ENCODE measurements at regions not wholly inside any gene's neighbourhood (a gene's known extent, or its start where the extent isn't known, plus 50 kb on each side); places are given as distances from the start of the nearest gene placed in this dataset.
"Not testable (repeated sequence)": the region's sequence is repeated elsewhere in the genome, so short reads cannot be mapped to it uniquely, and the experiment has no call there.

DNA sequence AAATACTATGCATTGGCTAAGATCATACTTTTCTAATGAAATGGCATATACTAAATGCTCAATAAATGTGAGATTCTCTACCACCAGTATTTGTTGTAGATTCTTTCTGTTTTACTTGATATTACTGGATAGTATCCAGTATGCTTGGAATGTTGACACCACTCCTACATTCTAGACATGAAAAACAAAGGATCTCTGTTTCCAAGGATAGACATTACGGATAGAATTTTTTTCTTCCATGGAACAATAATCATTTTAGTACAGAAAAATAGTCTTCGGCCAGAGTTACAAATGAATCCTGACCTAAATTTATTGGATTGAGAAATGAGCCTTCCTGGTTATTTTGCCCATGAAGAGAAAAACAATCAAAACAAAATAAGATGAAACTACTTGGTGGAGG, 258.2 kb upstream of the NT5E start:
- DNase-seq, result no peak

DNA sequence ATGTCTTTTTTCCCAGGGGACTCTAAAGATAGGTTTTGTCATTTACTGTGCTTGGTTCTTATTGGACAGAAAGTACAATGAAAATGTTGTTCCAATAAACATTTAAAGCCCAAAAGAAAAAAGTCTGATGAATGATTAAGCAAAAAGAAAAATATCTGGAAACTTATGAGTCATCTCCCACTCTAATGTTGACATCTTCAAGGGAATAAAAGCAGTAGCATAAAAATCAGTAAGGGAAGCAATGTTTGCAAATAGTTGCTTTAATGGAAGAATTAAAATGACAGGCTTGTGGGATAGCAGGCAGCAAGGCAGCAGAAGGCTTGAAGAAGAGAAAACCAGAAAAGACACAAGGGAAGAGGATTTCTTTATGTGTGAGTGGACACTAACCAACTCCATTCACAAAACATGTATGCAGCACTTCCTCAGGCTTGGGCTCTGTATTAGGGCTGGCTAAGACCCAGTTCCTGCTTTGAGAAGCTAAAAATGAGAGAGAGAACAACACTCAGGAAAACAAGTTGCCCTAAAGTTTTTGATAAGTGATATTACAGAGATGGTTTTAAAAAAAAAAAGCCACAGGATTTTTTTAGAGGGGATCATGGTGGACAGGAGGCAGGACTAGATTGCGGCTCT, 263.2 kb upstream of the NT5E start:
- no peak for DNase-seq

DNA sequence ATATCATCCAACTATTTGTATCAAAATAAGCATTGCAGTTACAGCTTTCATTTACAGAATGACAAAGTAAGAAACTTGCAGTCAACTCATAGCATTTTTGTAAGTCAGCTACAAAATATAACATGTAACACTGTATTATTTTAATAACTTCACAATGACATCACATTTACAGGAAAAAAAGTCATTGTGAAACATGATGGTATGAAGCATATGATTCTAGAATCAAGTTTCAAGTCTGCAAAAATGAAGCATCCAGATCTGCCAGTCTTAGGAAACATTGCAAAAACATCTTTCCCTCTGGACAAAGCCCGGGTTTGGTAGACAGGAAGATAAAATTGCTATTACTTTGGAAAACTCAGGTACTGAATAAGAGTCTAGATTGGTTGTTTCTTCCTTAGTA, 263.9 kb upstream of the NT5E start:
- DNase-seq, result no peak

DNA sequence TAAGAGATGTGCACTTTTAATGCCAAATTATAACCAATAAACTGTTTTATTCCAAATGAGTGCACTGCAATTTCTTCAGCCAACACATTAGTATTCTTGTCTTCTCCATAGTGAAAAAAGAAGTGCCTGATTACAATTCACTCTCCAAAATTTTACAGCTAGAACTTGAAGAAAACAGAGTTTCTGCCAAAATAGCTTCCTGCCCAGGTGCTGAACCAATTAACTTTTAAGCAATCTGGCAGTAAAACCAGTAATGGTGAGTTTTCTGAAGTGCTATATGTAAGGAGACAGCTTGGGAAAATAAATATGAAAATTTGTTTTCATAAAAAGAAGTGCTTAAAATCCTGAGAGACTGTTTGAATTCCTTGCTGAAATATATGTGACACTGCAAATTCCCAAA, 266.0 kb upstream of the NT5E start:
- DNase-seq, result no peak

DNA sequence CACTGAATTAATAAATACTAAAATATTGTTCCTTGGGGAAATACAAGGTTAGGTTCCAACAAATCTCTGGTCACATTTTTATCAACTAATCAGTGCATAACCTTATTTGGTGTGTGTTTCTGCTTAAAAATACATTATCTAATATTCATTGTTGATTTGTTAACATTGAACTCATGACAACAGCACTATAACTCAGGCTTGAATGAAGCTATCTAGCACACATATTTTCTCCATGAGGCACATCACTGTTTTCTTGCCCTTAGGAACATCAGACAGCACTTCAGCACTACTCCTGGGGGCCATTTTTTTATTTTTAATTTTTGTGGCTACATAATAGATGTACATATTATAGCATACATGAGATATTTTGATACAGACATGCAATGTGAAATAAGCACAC, 277.2 kb upstream of the NT5E start:
- DNase-seq, result no peak

DNA sequence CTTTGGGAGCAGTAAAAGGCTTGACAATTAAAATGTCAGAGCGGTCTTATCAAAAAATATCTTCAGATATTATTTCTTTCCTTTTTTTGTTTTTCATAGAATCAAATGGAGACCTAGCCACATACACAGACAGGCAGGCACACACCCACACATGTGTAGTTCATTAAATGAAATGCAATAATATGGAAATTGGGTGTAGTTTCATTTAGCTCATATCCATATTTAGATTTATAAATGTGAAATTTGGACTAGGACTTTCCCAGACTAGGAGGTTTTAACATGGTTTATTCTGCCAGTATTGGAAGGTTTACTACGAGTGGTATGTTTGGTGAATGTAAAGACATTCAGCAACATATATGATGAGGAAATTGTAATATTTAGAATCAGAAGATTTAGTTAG, 277.7 kb upstream of the NT5E start:
- DNase-seq, result no peak

DNA sequence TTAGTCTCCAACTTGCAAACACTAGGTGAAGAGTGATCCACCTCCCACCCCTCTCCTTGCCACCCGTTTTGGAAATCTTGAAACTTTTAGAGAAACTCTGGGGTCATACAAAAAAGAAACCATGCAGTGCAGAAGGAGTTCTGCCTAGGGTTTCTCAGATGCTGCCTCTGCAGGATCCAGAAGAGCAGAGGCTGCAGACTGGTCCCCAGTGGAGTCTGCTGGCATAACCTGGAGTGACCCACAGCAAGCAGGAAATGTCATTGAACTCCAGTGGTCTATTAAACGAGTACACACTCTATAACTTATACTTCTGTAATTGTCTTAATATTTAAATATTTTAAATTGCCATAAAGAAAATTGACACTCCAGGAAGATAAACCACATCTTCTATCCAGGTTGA, 280.7 kb upstream of the NT5E start:
- no peak for DNase-seq

DNA sequence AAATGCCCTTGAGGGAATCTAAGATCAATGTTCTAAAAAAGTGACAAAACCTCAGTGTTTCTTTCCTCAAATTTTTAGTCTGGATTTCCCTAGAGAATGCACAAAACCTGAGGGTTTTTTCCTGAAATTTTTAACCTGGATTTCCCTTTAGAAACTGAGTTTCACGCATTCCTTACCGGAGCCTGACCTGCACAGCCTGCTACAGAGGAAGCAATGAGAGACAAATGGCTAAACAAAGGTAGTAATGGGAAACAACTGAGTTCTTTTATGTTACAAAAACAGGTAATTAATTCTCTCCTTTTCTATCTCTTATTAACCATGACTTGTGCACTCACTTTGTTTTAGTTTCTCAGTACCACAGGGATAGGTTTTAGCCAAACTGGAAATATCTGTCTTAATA, 281.7 kb upstream of the NT5E start:
- DNase-seq, result no peak

DNA sequence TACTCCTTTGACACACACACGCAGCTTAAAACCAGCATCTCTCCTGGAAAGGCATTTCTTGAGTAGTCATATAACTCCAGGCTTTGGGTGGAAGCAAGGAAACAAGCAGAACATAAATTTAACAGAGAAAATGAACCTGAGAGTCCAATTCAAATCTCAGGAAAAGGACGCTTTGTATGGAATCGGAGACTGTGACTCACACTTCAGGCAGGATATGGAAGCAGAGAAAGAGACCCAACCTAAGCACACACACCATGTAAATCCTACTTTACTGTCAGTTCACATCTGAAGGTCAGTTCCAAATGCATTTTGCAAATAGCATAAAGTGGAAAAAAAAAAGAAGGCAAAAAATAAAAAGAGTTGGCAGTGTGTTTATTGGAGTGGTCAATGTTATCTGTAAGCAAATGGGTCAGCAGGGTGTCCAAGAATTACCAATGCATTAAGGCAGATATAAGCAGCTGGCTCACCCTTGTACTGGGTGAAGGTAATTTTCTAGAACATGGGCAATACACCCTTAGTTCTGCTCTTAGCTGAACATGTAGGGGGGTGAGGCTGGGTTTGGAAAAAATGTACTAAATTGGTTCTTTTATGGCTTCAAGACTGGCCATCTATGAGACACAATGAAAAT, 283.7 kb upstream of the NT5E start:
- DNase-seq, result no peak

DNA sequence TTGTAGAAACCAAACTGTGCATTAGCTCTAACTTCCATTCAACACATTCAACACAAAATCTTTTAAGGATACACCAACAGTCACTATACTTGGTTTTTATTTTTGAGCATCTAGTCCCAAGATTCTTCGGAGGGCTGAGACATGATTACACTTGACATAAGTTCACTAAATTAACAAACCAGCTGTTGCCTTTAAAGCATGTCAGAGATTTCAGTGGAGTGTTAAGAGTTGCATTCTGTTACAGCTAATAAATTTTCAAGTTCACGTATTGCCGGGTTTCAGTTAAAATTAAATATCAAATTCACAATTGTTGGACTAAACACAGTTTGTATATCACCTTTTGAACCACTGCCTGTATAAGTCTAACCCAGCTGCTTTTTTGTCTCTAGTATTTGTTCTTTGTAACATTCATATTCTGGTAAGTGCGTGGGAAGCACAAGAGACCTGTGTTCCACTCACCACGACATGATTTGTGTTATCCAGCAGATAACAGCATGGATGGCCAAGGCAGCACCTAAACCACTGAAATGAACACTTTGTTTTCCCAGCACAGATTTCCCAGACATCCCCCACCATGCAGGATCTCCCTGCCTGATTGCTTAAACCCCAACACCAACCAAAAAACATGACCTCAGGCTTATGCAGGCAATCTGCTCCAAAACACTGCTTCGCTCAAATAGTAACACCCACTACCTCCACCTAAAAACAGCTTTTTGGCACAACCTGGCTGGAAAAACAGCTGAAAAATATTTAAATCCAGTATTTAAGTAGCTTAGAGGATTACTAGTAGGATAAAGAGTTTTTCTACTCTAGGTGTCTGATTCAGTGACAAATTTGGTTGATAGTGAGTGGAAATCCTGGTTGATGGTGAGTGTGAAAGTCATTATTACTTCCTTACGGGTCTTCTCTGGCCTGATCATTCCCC, 286.5 kb upstream of the NT5E start:
- no peak for DNase-seq

DNA sequence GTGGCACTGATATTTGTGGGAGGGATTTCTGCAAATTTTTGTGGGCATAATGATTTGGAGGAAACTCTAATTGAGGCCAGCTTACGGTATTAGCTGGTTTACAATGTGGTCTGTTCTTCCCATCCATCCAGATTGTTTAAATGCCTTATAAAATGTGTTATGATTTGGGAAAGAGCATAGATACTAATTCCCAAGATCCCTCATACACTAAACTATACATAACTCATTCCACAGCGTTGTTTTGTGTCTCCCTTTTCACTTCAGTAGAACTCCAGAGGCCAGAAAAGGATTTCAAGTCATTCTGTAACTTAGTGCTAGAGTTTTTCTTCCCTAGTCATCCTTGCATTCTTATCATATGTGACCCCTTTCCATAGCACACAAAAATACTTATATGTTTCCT, 292.6 kb upstream of the NT5E start:
- no peak for DNase-seq

DNA sequence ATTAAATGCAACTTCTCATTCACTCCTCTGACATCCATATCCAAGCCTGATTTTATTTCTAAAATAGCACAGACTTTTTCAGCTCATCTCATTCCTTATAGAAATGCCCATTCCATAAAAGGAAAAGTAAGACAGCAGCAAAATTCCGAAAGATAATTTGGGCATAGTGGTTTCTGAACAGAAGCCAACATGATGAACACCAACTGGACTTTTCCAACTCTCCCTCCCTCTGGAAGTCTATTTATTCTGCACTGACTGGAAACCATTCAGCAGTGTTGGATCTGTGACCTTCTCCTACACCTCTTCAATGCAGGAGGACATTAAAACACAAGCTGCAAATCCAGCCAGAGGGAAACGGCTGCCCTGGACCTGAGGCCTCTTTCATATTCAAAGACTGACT, 306.2 kb upstream of the NT5E start:
- DNase-seq, result no peak

DNA sequence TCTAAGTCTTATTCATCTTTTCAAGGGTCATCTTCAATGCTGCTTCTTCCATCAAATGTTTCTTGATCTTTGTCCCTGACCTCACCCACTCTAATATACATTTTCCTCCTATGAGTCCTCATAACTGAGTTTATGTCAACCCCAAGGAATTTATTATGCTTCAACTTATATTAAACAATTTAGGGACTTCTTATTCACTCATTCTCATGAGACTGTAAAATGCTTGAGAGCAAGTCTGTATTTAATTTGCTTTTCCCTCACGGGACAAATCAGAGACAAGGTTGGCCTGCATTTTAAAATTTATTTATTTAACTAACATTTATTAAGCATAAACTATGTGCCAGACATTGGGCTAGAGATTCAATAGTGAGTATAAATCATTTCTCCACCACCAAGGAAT, 312.0 kb upstream of the NT5E start:
- no peak for DNase-seq

DNA sequence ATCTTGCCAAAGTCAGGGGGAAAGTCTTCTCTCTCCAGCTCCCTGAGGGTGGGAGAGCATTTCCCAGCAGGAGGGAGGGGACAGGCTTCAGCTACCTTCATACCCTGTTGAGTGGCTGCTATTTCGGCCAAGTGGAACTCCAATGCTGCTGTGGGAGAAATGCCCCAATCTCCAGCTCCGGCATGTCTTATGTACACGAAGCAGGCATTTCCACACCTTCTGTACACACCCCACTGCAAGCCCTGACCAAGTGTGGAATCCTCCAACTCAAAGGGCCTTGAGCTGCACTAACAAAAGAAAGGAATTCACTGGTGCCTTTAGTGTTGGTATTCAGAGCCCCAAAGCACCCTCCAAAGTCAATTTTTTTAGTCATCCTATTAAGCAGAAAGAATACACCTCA, 313.6 kb upstream of the NT5E start:
- no peak for DNase-seq

DNA sequence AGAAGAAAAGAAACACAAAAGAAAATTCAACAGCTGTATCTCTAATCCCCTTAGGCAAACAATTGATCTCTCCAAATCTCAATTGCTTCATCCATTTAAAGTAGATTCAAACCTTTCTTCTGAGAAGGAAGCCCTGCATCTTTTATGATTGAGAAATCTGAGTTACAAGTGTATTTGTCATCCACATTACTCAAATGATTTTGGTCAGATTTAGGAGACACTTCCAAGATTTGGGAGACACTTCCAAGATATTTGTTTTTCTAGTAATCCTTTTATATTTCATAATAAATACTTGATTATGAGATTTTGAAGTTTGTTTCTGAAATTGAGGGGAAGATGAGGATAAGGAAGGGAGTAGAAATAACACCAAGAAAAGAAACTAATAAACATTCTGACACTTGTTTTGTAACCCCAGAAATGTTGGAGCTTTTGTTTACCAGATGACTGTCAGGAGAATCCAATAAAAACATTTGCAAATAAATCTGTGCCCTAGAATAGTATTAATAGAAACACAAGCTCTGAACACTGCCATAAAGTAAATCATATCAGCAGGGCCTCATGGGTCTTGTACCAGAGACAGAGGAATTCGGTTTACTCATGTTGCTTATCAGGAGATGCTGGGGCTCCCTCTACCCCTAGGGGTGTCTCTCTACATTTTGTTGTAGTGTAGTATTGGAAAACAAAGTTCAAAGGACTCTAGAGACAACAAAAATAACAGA, 314.3 kb upstream of the NT5E start:
- DNase-seq, result no peak

DNA sequence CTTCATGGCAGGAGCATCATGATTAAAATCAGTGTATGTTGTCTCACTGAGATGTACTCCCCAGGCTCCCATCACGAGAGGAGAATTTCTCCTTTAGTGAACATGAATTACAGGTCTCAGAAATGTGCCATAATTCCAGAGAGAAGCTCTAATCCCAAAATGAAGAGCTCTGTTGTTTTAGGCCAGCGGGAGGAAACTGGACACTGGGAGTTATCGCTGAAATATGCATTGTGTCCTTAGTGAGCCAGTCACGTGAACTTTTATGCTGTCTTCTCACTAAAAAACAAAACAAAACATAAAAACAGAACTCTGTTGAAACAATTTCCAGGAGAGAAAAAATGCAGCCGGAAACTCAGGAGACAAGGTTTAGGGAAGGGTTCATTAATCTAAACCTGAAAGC, 315.7 kb upstream of the NT5E start:
- no peak for DNase-seq

DNA sequence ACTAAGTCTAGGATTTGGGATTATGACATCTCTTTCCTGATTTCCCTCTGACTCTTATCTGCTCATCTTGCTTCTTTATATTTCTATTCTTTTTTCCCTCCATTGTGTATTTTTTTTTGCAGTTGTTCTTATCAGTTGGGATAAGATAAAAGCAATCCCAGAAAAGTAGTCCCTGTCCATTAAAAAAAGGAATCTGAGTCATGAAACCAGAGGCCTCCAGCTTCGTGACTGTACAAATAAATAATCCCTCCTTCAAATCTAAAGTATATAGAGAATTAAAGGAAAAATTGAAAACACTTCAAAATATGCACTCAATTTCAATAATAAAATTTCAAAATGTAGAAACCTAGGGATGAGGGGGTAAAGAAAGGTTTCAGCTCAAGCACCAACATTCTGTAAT, 317.8 kb upstream of the NT5E start:
- no peak for DNase-seq

DNA sequence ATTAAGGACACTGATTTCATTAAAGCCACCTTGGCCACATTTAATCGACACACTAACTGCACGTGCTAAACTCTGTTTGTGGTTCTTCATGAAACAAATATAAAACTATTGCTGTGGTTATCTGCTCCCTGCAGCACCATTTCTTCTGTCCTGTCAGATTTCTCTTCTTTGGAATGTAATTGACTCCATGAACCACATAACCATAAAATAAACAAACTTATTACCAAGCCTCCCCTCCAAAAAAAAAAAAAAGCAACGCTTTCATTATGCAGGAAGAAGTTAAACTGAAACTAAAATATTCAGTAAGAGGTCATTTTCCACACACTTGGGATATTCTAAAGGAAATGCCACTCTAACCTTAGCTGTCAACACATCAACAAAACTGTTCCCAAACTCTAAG, 319.1 kb upstream of the NT5E start:
- DNase-seq, result no peak

DNA sequence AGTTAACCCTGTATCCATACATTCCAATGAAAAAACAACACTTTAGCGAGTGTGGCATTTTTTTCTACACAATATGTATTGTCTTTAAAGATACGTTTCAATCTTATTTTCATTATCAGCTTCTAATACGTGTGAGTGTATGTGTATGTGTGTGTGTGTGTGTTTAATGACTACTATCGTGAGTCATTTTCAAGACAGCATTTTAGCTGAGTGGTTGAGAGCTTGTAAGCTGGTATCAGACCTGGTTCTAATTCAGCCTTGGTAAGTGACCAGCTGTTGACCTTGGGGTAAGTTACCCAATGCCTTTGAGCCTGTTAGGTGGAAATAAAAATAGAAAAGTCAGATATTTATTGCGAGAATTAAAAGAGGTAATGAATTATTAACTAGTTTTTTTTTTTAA, 320.0 kb upstream of the NT5E start:
- no peak for DNase-seq

DNA sequence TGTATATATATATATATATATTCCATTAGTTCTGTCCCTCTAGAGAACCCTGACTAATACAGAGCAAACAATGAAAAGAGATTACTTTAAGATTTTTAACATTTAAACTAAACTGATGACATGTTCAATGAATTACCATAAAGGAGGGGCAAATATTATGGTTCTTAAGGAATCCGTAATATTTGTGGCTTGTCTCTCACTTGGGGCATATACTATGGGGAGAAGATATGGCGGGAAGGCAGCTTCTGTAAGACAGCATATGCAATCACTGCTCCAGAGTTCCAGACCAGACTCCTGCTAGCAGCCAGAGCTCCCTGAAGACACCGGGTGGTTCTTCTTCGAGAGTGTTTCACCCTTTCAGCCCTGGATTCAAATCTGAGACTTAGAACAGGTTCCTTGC, 321.1 kb upstream of the NT5E start:
- no peak for DNase-seq

DNA sequence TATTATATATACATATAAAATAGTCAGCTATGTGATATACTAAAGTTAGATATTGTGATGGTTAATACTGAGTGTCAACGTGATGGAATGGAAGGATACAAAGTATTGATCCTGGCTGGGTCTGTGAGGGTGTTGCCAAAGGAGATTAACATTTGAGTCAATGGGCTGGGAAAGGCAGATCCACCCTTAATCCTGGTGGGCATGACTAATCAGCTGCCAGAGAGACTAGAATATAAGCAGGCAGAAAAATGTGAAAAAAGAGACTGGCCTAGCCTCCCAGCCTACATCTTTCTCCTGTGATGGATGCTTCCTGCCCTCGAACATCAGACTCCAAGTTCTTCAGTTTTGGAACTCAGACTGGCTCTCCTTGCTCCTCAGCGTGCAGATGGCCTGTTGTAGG, 321.6 kb upstream of the NT5E start:
- DNase-seq, result not testable (repeated sequence)

DNA sequence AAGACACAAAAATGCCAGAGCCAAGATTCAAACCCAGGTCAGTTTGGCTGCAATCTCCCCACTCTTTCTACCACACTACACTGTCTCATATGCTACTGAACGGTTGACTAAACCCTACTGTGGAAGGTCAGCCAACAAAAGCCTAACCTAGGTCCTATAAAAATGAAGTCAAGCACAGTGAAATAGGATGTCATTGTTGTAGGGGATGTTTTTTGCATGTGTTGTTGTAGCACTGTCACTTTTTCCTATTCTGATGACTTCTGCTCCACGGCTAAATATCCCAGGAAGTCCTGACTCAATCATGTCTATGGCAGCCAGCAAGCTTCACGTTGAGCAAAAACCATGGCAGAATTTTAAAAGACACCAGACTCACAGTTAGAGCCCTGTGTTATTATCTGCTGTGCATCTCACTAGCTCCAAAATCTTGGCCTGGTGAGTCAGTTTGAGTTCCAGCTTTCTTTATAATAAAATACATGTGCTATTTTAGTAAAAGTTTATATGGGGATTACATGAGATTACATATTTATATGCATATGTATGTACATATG, 322.1 kb upstream of the NT5E start:
- DNase-seq, result no peak

DNA sequence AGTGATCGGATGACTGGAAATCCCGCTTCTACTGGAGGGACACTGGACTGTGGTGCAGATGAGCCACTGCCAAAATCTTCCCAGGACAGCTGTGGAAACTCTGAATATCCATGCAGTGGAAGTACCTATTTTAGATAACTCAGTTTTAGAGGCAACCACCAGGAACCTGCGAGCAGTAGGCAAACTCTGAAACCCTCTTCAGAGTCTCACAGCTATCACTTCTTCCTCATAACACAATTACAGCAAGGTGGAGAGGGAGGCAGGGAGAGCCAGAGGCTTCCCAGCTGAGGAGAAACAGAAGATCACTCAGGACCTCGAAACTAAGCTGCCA, 322.8 kb upstream of the NT5E start:
- DNase-seq, result no peak
